Fibroblast of villous mesenchyme (primary cell): ENCODE measurements at regions not wholly inside any gene's neighbourhood (a gene's known extent, or its start where the extent isn't known, plus 50 kb on each side); places are given as distances from the start of the nearest gene placed in this dataset.

ENCODE experiments used
- DNase-seq: peaks from one replicate; pipeline ENCODE4 v3.0.0-alpha.2; 2010; ENCODE audit warnings: low read depth
- H3K4me3 ChIP-seq: 2 replicates; pipeline ENCODE4 v1.5.1; 2011; ENCODE audit warnings: low read depth, mild to moderate bottlenecking, low read length
- CTCF ChIP-seq: IDR thresholded peaks from 2 replicates; pipeline ENCODE4 v1.5.1; 2012; ENCODE audit warnings: low read depth, mild to moderate bottlenecking, low read length; ENCODE audit not compliant: insufficient read depth

GRCh38 chr4:81898862-81899504 is 427.3 kb upstream of the RASGEF1B start:
- TF ChIP-seq CTCF, result no peak
- no peak overlapping the region for H3K4me3 ChIP-seq
- DNase-seq, result no peak

DNA sequence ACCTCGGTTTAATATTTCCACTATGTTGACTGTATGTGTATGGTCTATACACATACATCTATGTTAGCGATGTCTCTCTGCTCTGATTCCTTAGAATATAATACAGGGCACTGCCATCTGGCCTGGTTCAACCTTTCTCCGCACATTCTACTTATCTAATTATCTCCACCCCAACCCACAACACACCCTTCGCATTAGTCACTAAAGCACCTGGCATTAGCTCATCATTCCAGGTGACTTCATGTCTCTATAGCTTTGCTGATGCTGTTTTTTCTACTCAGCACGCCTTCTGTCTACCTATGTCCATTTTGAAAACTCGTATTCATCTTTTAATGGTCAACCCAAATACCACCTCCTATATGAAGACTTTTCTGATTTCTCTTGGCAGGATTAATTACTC is 425.2 kb upstream of the RASGEF1B start:
- DNase-seq, result no peak
- TF ChIP-seq CTCF, result no peak
- H3K4me3 ChIP-seq, result no peak overlapping the region

DNA sequence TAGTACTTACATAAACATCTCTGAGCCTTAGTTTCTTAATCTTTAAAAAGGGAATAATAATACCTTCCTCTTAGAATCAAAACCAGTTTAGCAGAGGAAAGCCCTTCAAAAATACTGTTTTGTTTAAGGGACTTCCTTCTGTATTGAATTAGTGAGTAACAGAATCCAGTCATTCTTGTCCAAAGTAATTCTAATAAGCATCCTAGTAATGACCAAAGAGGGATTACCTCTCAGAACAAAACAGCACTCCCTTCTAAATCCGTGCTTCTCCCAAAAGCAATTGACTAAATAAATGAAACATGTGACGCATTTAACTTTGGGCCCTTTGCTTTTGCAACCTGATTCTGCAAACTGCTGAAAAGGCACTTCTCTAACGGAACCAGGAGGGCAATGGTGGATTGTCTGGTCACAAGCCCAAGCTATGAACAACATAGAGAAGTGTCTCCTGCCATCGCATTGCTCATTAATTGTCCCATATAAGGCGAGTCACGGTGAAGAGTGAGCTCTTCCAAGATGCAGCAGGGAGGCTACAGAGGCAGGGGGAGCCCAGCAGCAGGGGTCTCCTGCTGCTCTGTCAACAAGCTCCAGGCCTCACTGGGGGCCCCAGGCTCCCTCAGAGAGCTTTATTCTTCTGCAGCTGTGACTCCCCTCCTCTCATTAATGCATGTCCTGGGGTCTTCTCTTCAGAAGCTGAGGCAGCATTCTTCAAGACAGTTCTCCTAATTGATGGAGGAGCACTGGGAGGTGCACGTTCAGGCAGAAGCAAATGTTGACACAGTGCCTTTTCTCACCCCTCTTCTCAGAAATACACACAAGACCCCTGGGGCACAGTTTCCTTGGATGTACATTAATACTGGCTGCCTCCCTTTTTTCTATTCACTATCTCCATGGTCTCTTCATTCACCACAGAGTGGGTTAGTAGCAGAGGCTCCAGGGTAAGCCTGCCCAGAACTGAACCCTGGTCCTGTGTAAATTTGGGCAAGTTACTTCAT is 419.6 kb upstream of the RASGEF1B start:
- H3K4me3 ChIP-seq, result no peak overlapping the region
- no peak for TF ChIP-seq CTCF
- no peak for DNase-seq

GRCh38 chr4:81884986-81885385 is 413.3 kb upstream of the RASGEF1B start:
- no peak overlapping the region for H3K4me3 ChIP-seq
- TF ChIP-seq CTCF, result no peak
- no peak for DNase-seq

DNA sequence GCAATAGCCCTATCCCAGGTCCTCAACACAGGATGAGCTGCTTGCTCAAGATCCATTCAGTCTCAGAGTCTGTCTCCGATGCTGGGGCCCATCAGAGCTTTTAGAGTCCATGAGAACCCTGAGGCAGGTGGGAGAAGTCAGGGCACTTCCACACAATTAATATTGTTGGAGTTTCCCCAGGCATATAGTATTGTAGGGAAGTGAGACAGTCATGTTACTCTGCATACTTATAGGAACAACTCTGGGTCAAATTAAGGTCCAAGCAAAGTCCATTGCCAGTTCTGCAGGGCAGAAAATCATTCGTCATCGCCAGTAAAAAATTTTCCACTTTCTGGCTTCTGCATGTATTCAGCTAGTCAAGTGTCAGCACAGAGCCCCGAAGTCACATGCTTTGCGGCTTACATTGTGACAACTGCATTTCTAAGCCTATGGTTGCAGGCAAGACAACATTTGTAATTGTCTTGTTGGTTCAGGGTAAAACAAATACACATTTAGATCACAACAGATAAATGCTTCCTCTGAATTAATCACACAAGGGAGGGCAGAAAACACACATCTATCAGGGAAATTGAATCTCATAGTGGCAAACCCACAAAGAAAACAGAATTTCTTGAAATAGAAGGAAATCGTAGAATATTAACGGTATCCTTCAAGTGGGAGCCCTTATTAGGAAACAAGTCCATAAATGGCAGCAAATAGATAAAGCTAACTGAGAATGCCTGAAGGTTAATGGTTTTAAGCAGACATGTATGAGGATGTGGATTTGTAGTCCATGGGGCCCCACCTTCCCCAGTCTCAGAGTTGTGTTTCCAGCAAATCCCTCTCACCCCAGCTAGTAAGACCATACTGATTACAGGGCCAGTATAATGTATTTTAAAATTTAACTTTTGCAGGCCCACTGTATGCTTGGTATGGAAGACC is 412.1 kb upstream of the RASGEF1B start:
- no peak for DNase-seq
- no peak for TF ChIP-seq CTCF

GRCh38 chr4:81883004-81883403 is 411.3 kb upstream of the RASGEF1B start:
- no peak for TF ChIP-seq CTCF
- H3K4me3 ChIP-seq, result no peak overlapping the region
- no peak for DNase-seq

More for the DNA sequence above, 412.1 kb upstream of the RASGEF1B start:
- no peak overlapping the region for H3K4me3 ChIP-seq
